ENCODE measurements at regions not wholly inside any gene's neighbourhood (a gene's known extent, or its start where the extent isn't known, plus 50 kb on each side); places are given as distances from the start of the nearest gene placed in this dataset.
"Not testable (repeated sequence)": the region's sequence is repeated elsewhere in the genome, so short reads cannot be mapped to it uniquely, and the experiment has no call there.

GRCh38 chr5:82938901-82939725, 138.1 kb downstream of the TMEM167A start:
- no peak overlapping the region for H3K9ac ChIP-seq (ENCODE audit: low read length)
- no peak for TF ChIP-seq EZH2 (optimal IDR thresholded peaks at IDR 0.05; ENCODE audit: low read depth, low read length)
- TF ChIP-seq EZH2phosphoT487 (IDR thresholded peaks at IDR 0.05; ENCODE audit: low read length): no peak
- TF ChIP-seq, protein P1, sequence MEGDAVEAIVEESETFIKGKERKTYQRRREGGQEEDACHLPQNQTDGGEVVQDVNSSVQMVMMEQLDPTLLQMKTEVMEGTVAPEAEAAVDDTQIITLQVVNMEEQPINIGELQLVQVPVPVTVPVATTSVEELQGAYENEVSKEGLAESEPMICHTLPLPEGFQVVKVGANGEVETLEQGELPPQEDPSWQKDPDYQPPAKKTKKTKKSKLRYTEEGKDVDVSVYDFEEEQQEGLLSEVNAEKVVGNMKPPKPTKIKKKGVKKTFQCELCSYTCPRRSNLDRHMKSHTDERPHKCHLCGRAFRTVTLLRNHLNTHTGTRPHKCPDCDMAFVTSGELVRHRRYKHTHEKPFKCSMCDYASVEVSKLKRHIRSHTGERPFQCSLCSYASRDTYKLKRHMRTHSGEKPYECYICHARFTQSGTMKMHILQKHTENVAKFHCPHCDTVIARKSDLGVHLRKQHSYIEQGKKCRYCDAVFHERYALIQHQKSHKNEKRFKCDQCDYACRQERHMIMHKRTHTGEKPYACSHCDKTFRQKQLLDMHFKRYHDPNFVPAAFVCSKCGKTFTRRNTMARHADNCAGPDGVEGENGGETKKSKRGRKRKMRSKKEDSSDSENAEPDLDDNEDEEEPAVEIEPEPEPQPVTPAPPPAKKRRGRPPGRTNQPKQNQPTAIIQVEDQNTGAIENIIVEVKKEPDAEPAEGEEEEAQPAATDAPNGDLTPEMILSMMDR (IDR thresholded peaks at IDR 0.05; ENCODE audit: low read length): no peak
- H3K9me2 ChIP-seq (replicated peaks; ENCODE audit: insufficient read depth, low read length): no peaks in the 10 kb centered on the region
- no peaks in the 10 kb centered on the region for H3K36me3 ChIP-seq (replicated peaks; ENCODE audit: insufficient read depth, low read length)
- H3K4me3 ChIP-seq (ENCODE audit: low read length): no peak overlapping the region
- DNase-seq: no peak
- no peak overlapping the region for H3K27ac ChIP-seq (ENCODE audit: low read length)
- no peak overlapping the region for H3K4me2 ChIP-seq (ENCODE audit: low read depth, low read length)
- H3K79me2 ChIP-seq (ENCODE audit: low read length): no peaks in the 10 kb centered on the region
- no peaks in the 10 kb centered on the region for H3K27me3 ChIP-seq (replicated peaks; ENCODE audit: insufficient read depth, low read length)
- no peaks in the 10 kb centered on the region for H4K20me1 ChIP-seq (ENCODE audit: insufficient read depth, low read length)
- no peaks in the 10 kb centered on the region for H3K9me3 ChIP-seq (replicated peaks; ENCODE audit: insufficient read depth, low read length)
- peaks cover 12% of the 10 kb centered on the region for H3K4me1 ChIP-seq (ENCODE audit: low read length)
- no peak overlapping the region for H2AFZ ChIP-seq (ENCODE audit: low read length)
- peaks cover 13% of the 10 kb centered on the region for H3F3A ChIP-seq (ENCODE audit: insufficient read depth, low read length)

DNA sequence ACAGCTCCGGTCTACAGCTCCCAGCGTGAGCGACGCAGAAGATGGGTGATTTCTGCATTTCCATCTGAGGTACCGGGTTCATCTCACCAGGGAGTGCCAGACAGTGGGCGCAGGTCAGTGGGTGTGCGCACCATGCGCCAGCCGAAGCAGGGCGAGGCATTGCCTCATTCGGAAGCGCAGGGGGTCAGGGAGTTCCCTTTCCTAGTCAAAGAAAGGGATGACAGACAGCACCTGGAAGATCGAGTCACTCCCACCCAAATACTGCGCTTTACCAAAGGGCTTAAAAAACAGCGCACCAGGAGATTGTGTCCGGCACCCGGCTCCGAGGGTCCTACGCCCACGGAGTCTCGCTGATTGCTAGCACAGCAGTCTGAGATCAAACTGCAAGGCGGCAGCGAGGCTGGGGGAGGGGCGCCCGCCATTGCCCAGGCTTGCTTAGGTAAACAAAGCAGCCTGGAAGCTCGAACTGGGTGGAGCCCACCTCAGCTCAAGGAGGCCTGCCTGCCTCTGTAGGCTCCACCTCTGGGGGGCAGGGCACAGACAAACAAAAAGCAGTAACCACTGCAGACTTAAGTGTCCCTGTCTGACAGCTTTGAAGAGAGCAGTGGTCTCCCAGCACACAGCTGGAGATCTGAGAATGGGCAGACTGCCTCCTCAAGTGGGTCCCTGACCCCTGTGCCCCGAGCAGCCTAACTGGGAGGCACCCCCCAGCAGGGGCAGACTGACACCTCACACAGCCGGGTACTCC, 144.5 kb downstream of the TMEM167A start:
- not testable (repeated sequence) for H3K4me1 ChIP-seq (ENCODE audit: low read length); H3F3A ChIP-seq (ENCODE audit: insufficient read depth, low read length); DNase-seq; H3K4me3 ChIP-seq (ENCODE audit: low read length); H3K4me2 ChIP-seq (ENCODE audit: low read depth, low read length); H3K9me3 ChIP-seq (replicated peaks; ENCODE audit: insufficient read depth, low read length); H3K9ac ChIP-seq (ENCODE audit: low read length); H3K27ac ChIP-seq (ENCODE audit: low read length); H3K79me2 ChIP-seq (ENCODE audit: low read length); H4K20me1 ChIP-seq (ENCODE audit: insufficient read depth, low read length); H3K9me2 ChIP-seq (replicated peaks; ENCODE audit: insufficient read depth, low read length); H3K36me3 ChIP-seq (replicated peaks; ENCODE audit: insufficient read depth, low read length); H2AFZ ChIP-seq (ENCODE audit: low read length); H3K27me3 ChIP-seq (replicated peaks; ENCODE audit: insufficient read depth, low read length)

DNA sequence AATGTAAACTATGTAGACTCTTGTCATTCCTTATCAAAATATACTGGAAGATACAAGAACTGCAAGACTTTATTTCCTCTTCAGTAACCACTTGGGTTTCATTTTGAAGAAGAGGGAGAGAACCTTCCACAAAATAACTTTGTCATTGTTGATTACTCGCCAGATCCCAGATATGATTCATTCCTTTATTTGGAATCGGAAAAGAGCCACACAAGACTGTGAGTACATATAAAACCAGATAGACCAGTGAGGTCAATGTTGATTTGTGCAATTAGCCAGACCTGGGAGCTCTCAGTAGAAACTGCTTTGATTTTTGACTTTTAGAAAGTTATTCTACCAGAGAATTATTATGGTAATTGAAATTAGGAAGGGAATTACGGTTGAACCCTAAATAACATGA, 146.1 kb downstream of the TMEM167A start:
- Histone ChIP-seq H3K9ac (ENCODE audit: low read length) (no peak overlapping the region), H3K4me3 (ENCODE audit: low read length) (no peak overlapping the region), H2AFZ (ENCODE audit: low read length) (no peak overlapping the region), H3K9me2 (replicated peaks; ENCODE audit: insufficient read depth, low read length) (no peaks in the 10 kb centered on the region), H3K4me1 (ENCODE audit: low read length) (no peaks in the 10 kb centered on the region), H3K79me2 (ENCODE audit: low read length) (no peaks in the 10 kb centered on the region), H3F3A (ENCODE audit: insufficient read depth, low read length) (no peaks in the 10 kb centered on the region), H3K27me3 (replicated peaks; ENCODE audit: insufficient read depth, low read length) (no peaks in the 10 kb centered on the region), H3K4me2 (ENCODE audit: low read depth, low read length) (no peak overlapping the region), H3K27ac (ENCODE audit: low read length) (no peak overlapping the region), H3K9me3 (replicated peaks; ENCODE audit: insufficient read depth, low read length) (no peaks in the 10 kb centered on the region), H4K20me1 (ENCODE audit: insufficient read depth, low read length) (no peaks in the 10 kb centered on the region), H3K36me3 (replicated peaks; ENCODE audit: insufficient read depth, low read length) (no peaks in the 10 kb centered on the region)
- no peak for DNase-seq
- TF ChIP-seq EZH2 (optimal IDR thresholded peaks at IDR 0.05; ENCODE audit: low read depth, low read length) (no peak), EZH2phosphoT487 (IDR thresholded peaks at IDR 0.05; ENCODE audit: low read length) (no peak)
- TF ChIP-seq, protein P1 (IDR thresholded peaks at IDR 0.05; ENCODE audit: low read length): no peak

DNA sequence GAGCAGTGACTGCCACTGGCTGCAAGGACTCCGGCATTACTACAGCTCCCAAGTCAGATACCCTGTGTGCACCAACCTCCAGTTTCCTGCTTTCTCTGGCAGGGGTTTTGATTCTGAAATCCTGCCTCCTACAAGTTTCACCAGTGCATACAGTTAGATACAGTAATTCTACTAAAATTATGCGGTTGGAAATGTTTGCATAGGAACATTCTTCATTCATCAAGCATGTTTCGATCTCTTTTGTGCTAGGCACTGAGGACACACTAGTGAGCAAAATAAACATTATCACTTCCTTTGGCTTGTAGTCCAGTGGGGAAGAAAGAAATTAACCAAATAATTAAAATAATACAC, 152.2 kb downstream of the TMEM167A start:
- no peaks in the 10 kb centered on the region for H3K9me3 ChIP-seq (replicated peaks; ENCODE audit: insufficient read depth, low read length)
- H3K9me2 ChIP-seq (replicated peaks; ENCODE audit: insufficient read depth, low read length): no peaks in the 10 kb centered on the region
- no peaks in the 10 kb centered on the region for H3F3A ChIP-seq (ENCODE audit: insufficient read depth, low read length)
- no peak for DNase-seq
- H3K4me1 ChIP-seq (ENCODE audit: low read length): no peaks in the 10 kb centered on the region
- H3K27me3 ChIP-seq (replicated peaks; ENCODE audit: insufficient read depth, low read length): no peaks in the 10 kb centered on the region
- H3K4me3 ChIP-seq (ENCODE audit: low read length): no peak overlapping the region
- TF ChIP-seq EZH2phosphoT487 (IDR thresholded peaks at IDR 0.05; ENCODE audit: low read length): no peak
- no peaks in the 10 kb centered on the region for H3K79me2 ChIP-seq (ENCODE audit: low read length)
- H3K27ac ChIP-seq (ENCODE audit: low read length): no peak overlapping the region
- H3K9ac ChIP-seq (ENCODE audit: low read length): no peak overlapping the region
- H2AFZ ChIP-seq (ENCODE audit: low read length): no peak overlapping the region
- no peak overlapping the region for H3K4me2 ChIP-seq (ENCODE audit: low read depth, low read length)
- H4K20me1 ChIP-seq (ENCODE audit: insufficient read depth, low read length): no peaks in the 10 kb centered on the region
- H3K36me3 ChIP-seq (replicated peaks; ENCODE audit: insufficient read depth, low read length): no peaks in the 10 kb centered on the region

Measured in MM.1S (cell line).